Tibial artery (tissue), 4 donors: ENCODE measurements at regions not wholly inside any gene's neighbourhood (a gene's known extent, or its start where the extent isn't known, plus 50 kb on each side); places are given as distances from the start of the nearest gene placed in this dataset.

Source experiments
- DNase-seq, 2 donors: peaks; one replicate each; pipeline ENCODE4 v3.0.0-alpha.2; 2019
- H3K27ac ChIP-seq, 2 donors: fragments of 200-600 bp; sonication (generic) in 1 of 2; 1 replicate in 1 of 2; 2 replicates in 1 of 2; pipeline ENCODE4 v1.5.1; 2018 to 2019; ENCODE audit warnings: mild to moderate bottlenecking in 1 of 2
- H3K27me3 ChIP-seq, 2 donors: fragments of 200-600 bp; sonication (generic) in 1 of 2; one replicate each; pipeline versions ENCODE4 v1.5.1 to v1.6.0; 2016 to 2019
- H3K36me3 ChIP-seq, 3 donors: fragments of 200-600 bp; sonication (generic) in 2 of 3; one replicate each; pipeline ENCODE4 v1.5.1; 2016 to 2019; ENCODE audit warnings: mild to moderate bottlenecking in 2 of 3
- H3K4me1 ChIP-seq, 4 donors: fragments of 200-600 bp; sonication (generic) in 2 of 4; 1 replicate in 3 of 4; 2 replicates in 1 of 4; pipeline ENCODE4 v1.5.1; 2016 to 2019
- H3K4me3 ChIP-seq, 2 donors: fragments of 200-600 bp; sonication (generic) in 1 of 2; 1 replicate in 1 of 2; 2 replicates in 1 of 2; pipeline ENCODE4 v1.5.1; 2018 to 2019; ENCODE audit warnings: mild to moderate bottlenecking in 2 of 2
- H3K9me3 ChIP-seq, 3 donors: fragments of 200-600 bp; sonication (generic) in 1 of 3; one replicate each; pipeline ENCODE4 v1.5.1; 2016 to 2019
- intact Hi-C: fragments of 100-400 bp; cut with DNase I; formaldehyde crosslinking; loops from one replicate; pipeline ENCODE4 v1.15.0; 2023; ENCODE audit warnings: low total_unique reads
- TF ChIP-seq, protein P1 (sequence below), 2 experiments: fragments of 200-600 bp in 1 of 2; fragments of 450-650 bp in 1 of 2; IDR thresholded peaks; one replicate each; pipeline ENCODE4 v1.5.1; 2017 to 2019; ENCODE audit warnings: antibody characterized with exemption in 2 of 2, mild to moderate bottlenecking in 1 of 2, moderate library complexity in 1 of 2

DNA sequence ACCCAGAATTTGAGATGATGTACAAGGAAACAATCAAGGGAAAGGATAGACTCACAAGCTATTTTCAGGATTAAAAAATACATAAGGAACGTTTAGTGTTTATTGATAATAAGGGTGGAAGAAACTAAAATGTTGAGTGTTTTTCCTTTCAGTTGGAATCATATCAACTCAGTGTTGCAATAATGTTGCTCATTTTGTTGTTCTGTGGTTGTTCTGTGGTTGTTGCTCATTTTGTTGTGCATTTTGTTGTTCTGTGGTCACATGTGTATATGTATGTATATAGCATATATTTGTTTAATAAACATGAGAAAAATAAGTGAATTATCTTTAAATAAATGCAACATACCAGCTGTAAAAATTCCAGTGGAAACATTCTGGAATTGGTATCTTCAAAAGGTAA, 262.4 kb upstream of the SPRY2 start:
- TF ChIP-seq, protein P1, sequence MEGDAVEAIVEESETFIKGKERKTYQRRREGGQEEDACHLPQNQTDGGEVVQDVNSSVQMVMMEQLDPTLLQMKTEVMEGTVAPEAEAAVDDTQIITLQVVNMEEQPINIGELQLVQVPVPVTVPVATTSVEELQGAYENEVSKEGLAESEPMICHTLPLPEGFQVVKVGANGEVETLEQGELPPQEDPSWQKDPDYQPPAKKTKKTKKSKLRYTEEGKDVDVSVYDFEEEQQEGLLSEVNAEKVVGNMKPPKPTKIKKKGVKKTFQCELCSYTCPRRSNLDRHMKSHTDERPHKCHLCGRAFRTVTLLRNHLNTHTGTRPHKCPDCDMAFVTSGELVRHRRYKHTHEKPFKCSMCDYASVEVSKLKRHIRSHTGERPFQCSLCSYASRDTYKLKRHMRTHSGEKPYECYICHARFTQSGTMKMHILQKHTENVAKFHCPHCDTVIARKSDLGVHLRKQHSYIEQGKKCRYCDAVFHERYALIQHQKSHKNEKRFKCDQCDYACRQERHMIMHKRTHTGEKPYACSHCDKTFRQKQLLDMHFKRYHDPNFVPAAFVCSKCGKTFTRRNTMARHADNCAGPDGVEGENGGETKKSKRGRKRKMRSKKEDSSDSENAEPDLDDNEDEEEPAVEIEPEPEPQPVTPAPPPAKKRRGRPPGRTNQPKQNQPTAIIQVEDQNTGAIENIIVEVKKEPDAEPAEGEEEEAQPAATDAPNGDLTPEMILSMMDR (IDR thresholded peaks at IDR 0.05) = no peak
- no peaks in the 10 kb centered on the region for H3K4me1 ChIP-seq
- H3K9me3 ChIP-seq = no peaks in the 10 kb centered on the region
- H3K36me3 ChIP-seq = no peaks in the 10 kb centered on the region
- no peaks in the 10 kb centered on the region for H3K27me3 ChIP-seq
- no peak overlapping the region for H3K4me3 ChIP-seq
- DNase-seq = no peak
- H3K27ac ChIP-seq = no peak overlapping the region
- intact Hi-C loops = no loop called here

DNA sequence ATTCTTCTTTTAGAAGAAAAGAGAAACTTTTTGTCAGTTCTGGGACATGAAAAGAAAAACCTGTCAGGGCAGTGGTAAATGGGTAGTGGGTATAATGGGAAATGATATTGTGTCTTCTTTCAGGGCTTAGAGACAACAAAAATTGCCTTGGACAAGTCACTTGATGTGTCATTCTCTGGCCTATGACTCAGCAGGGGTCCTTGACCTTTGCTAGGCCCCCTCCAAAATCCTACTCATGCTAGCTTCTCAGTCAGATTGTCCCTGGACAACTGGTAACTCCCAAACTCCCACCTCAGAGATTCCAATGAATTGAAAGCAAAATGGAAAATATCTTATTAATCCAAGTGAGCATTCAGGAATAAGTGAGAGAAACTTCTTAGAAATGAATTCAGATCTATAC, 258.8 kb upstream of the SPRY2 start:
- Histone ChIP-seq H3K27ac (no peak overlapping the region), H3K4me3 (no peak overlapping the region), H3K27me3 (no peaks in the 10 kb centered on the region), H3K36me3 (no peaks in the 10 kb centered on the region), H3K9me3 (no peaks in the 10 kb centered on the region), H3K4me1 (no peaks in the 10 kb centered on the region)
- TF ChIP-seq, protein P1 (IDR thresholded peaks at IDR 0.05) = no peak
- intact Hi-C loops = no loop called here
- DNase-seq = no peak

DNA sequence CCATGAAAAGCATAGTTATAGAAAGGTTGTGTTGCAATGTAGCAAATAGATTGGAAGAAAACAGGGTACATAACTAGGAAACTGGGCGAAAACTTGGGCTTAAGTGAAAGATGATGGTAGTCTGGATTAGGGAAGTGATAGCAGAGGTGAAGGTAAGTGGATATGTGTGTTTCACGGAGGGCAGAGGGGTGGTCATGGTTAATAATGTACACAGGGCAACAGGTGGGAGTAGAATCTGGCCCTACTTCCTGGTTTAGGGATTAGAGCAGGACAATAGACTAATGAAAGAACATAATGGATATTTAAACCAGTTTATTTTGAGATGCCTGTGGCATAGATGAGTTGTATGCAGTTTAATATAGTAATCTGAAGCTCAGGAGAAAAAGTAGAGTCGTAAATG, 257.3 kb upstream of the SPRY2 start:
- TF ChIP-seq, protein P1 (IDR thresholded peaks at IDR 0.05) = no peak
- intact Hi-C loops = no loop called here
- no peak overlapping the region for H3K4me3 ChIP-seq
- H3K27me3 ChIP-seq = no peaks in the 10 kb centered on the region
- no peaks in the 10 kb centered on the region for H3K4me1 ChIP-seq
- no peak for DNase-seq
- no peaks in the 10 kb centered on the region for H3K36me3 ChIP-seq
- H3K27ac ChIP-seq = no peak overlapping the region
- no peaks in the 10 kb centered on the region for H3K9me3 ChIP-seq

DNA sequence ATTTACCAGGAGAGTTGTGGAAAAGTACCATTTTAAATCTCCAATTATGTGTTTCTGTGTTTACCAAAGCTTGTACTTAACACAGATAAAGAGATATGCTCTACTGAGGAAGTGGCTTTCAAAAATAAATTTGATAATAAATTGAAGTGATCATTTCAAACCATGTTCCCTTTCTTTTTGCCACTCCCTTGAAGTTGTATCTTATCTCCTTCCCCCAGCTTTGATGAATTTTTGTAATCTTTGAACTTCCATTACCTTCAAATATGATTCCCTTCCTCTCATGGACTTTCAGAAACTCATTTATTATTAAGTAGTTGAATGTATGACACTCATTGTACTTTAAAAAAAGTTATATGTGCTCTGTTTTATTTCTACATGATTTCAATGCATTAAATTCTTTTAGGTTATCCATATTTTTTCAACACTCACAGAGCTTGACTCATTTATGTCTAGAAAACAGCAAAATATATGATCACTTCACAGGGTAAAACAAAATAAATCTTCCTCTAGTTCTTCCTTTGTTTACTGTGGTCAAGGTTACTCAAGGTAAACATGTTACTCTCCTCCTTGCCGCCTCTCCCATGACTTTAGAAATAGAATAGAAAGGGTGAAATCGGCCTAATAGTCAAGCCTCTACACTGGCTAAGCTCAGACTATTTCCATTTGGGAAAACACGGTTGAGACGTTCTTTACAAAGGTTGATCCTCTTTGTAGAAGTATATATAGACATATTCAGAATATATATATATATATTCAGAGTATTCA, 251.2 kb upstream of the SPRY2 start:
- no peak for DNase-seq
- intact Hi-C loops = no loop called here
- Histone ChIP-seq H3K4me1 (no peaks in the 10 kb centered on the region), H3K4me3 (no peak overlapping the region), H3K36me3 (no peaks in the 10 kb centered on the region), H3K27me3 (no peaks in the 10 kb centered on the region), H3K27ac (no peak overlapping the region), H3K9me3 (no peaks in the 10 kb centered on the region)
- TF ChIP-seq, protein P1 (IDR thresholded peaks at IDR 0.05) = no peak

DNA sequence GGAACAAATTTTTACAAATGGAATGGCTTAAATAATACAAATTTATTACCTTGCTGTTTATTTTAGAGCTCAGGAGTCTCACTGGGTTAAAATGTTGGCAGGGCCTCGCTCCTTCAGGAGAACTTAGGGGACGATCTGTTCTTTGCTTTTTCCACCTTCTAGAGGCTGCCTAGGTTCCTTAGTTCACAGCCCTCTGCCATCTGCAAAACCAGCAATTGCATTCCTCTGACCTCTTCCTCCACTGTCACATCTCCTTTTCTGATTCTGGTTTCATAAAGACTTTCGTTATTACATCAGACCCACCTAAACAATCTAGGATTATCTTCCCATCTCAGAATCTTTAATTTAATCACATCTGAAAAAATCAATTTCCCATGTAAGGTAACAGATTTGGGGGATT, 249.6 kb upstream of the SPRY2 start:
- Histone ChIP-seq H3K27me3 (no peaks in the 10 kb centered on the region), H3K27ac (no peak overlapping the region), H3K4me1 (no peaks in the 10 kb centered on the region), H3K9me3 (no peaks in the 10 kb centered on the region), H3K36me3 (no peaks in the 10 kb centered on the region), H3K4me3 (no peak overlapping the region)
- DNase-seq = no peak
- intact Hi-C loops = no loop called here
- TF ChIP-seq, protein P1 (IDR thresholded peaks at IDR 0.05) = no peak

DNA sequence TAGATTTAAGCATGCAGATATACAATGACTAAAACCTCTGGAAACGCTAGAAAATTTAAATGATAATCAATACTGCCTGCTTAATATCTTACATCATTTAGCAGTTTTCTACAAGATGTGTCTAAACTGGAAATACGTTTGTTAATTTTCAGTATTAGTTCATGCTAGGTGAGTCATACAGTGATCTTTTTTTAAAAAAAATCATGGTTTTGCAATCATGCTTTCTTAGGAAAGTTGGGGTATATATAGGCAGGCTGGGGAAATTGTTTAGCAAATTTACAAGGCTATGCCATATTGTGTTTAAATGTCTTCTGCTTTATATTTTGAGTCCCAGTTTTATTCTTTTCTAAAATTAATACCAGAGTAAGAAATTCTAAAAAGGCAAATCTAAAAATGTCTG, 245.4 kb upstream of the SPRY2 start:
- no peak overlapping the region for H3K4me3 ChIP-seq
- no peak overlapping the region for H3K27ac ChIP-seq
- H3K27me3 ChIP-seq = no peaks in the 10 kb centered on the region
- TF ChIP-seq, protein P1 (IDR thresholded peaks at IDR 0.05) = no peak
- H3K4me1 ChIP-seq = no peaks in the 10 kb centered on the region
- intact Hi-C loops = no loop called here
- no peaks in the 10 kb centered on the region for H3K9me3 ChIP-seq
- no peaks in the 10 kb centered on the region for H3K36me3 ChIP-seq
- DNase-seq = no peak
